GM19467 (cell line): ENCODE measurements at regions not wholly inside any gene's neighbourhood (a gene's known extent, or its start where the extent isn't known, plus 50 kb on each side); places are given as distances from the start of the nearest gene placed in this dataset.

ENCODE experiments used
- ATAC-seq: cut with Tn5 transposase; IDR thresholded peaks from one replicate; pipeline ENCODE4 v1.9.1; 2021; ENCODE audit warnings: mild to moderate bottlenecking, moderate library complexity; ENCODE audit not compliant: unreplicated experiment

DNA sequence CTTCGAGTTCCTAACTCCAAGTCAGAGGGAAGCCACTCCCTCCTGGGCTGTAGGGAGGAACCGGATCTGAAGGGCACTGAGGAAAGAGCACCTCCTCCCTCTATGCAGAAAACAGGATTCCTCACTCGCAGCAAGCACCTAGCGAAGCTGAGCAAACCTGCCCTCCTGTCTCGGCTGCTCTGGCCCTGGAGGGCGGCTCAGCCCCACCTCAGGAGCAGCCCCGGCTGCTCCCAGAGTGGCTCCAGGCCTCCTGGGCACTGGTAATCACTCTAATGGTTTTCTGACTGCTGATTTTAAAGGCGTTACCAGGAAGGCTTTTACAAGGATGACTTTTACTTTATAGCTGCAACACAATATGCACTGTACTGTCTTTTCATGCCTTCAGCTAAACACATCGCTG is 312.5 kb downstream of the TEX29 start:
- ATAC-seq: no peak

DNA sequence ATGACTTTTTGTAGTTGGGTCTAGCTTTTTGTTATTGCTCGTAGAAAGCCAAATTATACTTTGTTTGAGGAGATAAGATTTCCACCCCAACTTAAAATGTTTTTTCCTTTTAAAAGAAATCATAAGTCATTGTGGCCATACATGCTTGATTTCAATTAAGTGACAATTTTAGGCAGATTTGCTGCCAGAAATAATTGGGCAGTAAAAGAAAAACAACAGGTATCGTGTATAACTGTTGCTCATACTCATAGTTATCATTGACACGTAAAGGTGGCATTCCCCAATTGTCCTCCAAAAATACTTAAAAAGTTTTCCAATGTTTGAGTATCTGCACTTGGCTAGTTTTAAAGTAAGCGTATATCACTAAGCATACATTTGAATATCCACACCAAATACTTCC is 313.0 kb downstream of the TEX29 start:
- ATAC-seq: no peak

DNA sequence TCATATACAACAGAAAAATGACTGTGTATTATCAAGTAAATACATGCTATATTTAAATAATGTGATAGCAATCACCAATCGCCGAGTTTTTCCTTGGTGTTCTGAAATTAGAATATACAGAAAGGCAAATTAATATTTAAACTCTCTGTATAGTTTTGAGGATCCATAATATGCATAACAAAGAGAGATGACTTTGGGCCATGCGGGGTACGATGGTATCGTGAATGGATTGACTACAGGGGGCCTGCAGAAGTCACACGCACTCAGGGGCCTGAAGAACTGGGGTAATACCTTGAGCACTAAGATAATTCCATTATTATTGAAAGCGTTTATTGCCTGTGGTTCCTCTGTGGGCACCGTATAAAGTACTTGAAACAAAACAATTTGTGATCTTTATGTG is 314.0 kb downstream of the TEX29 start:
- ATAC-seq: no peak

DNA sequence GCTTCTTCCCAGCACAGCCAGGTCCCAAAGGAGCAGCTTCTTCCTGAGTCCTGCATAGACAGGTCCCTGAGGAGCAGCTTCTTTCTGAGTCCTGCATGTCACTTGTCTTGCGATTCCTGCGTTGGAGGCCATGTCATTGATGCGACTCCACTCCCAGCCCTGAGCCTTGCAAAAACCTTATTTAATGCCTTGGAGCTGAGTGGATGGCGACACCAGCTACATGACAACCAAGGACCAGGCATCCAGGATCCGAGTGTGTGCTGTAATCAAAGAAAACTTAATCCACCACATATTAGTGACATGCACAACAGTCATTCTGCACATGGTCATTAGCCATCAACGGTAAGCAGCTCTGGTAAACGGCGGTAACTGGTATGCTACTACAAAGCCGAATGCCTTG is 315.8 kb downstream of the TEX29 start:
- ATAC-seq: no peak

DNA sequence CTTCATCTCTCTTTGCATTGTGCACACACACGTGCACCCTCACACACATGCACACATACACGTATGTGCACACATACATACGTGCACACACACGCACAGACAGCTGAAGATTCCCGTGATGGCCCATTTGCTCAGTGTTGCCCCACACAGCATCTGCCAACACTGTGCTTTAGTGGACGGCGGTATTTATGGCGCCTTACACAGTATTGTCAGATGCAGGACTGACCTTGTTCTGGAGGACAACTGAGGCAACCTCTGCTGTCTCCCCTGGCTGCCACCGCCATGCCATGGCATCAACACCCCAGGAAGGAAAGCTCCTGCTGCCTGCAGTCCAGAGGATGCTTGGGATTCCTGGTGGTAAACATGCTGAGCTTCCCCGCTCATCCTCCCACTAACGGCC is 316.4 kb downstream of the TEX29 start:
- no peak for ATAC-seq

DNA sequence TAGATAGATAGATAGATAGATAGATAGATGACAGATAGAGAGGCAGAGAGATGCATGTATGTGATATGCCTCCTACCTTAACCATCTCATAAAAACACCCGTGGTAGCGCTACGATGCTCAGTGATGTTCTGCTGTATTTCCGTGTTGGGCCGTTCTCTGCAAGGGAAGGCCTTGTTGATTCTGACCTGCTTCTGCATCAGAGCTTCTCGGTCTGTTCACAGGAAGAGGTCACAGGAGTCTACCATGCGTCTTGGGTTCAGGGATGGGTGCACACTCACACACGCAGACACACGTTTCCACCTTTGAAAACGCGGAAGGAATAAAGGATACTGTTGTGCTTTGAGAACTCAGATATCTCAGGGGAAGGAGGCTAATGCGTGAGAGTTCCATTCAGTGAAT is 316.9 kb downstream of the TEX29 start:
- no peak for ATAC-seq

DNA sequence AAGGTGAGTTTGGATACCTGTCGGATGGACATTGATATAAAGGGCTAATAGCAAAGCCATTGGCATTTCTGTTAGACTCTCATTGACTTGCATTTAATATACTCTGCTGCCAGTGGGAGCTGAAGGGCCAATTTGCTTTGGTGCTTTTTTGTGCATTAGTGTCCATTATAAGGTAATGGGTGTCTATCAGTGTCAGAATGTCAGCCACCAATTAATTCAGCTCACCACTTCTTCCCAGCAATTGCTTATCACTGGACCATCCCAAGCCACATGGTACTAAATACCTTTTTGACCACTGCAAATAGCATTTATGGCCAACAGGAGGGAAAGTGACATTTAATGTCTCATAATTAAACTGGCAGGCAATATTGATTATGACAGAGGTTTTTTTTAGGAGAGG is 317.8 kb downstream of the TEX29 start:
- ATAC-seq: no peak

DNA sequence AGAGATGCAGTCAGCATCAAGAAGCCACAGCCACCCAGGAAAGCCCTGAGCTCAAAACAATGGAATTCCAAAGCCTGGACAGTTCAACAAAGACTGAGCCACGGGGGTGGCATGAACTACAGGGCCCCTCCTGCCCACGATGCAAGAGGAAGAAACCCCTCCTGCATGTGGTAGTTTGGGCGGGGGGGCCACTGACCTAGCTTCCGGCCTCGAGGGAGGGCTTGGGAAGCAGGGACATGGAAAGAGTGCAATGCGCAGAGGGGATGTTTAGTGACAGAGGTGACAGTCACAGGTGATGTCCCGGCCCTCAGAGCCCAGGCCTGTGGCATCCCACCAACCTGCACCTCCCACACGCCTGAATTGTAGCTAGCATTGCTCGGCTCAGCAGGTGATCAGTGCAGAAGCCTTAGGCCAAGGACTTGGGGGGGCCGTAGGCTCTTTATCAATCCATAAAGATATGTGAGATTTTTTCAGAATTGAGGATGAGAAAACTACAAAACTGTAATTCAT is 318.8 kb downstream of the TEX29 start:
- ATAC-seq: no peak

DNA sequence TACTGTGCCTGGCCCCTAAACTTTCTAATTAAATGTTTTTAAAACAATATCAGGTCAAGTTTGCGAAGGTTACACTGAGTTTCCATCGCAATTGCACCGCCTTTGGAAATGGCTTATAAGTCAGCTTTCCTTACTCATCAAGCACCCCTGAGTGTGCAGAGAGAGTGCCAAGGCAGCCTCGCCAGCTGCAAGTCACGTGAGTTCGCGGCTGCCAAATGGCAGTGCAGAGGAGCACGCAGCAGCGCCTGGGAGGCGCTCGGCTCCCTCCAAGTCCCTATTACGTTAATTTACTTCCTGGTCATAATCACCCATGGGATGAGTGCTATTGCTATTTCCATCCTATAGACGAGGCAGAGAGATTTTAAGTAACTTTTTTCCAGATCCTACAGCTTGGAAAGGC is 319.6 kb downstream of the TEX29 start:
- ATAC-seq: no peak

DNA sequence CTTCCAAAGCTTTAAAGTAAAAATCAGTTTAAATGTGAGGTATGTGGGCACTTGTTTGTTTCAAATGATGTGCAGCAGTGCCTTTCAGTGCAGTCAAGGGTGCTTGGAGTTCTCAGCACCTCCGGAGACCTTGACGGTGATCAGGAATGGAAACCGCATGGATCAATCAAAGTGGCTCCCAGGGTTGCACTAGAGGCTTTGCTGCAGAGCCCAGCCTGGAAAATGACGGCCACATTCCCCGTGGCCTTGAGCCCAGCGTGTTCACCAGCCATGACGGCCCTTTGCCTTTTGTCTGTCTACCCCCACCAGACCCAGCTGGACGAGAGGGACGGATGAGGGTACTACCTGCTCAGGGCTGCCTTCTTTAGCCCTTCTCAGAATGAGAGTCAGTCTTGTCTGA is 320.0 kb downstream of the TEX29 start:
- no peak for ATAC-seq

DNA sequence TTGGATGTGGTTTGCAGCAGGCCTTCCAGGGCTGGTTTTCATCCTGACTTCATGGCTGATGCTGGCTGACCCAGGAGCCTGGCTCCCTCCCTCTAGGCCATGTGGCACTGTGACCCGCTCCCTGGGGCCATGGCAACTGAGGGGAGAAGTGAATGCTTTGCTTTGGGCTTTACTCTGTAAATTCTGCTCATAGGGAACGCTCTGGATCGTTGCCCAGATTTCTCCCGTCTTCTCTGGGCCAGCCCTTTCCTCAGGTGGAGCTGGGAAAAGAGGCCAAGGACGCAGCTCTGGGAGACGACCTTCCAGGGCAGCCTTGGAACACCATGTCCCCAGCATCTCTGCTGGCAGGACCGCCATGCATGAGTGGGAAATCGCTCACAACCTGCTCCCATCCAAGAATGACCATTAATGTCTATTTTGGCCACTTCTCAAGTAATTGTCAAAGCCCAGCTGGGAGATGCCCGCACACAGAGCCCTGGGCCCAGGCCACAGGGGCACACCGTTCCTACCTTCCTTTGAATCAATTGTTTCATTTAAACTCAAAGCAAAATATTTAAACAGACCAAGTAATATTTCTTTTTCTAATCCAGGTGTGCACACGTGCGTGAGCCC is 321.8 kb downstream of the TEX29 start:
- no peak for ATAC-seq

DNA sequence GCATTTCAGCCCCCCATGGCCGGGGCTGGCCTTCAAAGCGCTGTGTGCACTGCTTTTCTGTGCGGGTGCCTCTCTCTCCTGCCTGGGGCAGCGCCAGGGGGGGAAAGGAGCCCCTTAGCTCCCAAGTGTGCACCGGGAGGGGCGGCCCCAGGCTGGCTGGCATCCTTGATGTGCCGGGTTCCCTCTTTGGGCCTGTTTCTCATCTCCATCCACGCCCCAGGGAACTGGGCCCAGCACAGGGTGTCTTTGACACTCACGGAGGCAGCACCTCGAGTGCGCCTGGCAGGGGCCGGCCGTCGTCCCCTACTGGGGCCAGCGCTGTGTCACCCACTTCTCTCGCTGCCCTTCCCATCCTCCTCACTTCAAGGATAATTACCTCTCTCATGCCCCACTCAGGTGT is 324.3 kb downstream of the TEX29 start:
- ATAC-seq: no peak

DNA sequence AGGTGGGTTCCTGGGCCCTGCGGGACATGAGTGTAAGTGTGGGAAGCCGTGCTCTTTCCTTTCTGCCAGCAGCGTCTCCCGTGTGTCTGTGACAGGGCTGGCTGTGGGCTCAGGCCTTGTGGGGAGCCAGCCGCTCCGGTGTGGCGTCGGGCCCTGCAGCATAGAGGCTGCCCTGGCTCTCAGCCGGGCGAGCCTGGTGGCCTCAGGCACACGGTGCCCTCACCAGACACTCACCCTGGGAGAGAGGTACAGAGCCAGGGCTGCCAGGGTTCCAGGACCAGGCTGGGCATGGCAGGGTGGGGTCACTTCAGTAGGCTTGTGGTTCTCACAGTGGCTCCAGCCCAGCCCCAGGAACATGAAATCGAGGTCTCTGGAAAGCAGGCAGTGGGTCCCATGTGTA is 324.8 kb downstream of the TEX29 start:
- ATAC-seq: no peak

DNA sequence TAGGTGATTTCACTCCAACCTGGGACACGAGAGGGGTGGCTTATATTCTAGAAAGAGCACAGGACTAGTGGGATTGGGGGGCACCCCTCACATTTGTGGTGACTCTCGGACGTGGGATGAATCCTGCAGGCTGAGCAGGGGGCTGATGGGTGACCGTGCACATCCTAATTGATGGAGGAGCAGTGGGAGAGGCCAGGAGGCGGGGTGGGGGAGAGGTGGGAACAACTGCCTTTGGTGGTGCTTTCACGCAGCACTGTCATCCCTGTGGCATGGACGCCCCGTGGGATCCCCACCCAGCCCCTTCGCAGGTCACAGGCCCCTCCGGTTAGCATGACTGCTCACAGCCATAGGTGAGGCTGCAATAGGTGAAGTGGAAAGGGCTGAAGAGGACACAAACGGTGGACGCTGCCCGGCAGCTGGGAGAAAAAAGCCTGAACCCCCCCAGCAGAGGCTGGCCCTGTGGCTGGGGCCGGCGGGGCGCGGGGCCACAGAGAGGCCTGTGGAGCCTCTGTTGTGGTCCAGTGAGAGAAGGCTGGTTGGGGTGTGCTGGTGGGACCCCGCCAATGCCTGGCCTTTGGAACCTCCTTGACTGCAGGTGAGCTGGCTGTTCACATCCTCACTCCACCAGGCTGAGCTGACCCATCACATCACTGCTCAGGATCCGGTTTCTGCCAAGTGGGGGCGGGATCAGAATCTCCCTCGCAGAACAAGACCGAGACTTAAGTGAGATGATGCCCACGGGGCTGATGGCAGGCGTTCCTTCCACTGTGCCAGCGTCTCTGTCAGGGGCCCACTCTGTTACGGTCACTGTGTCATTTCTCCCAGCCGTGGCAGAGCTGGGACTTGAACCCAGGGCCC is 325.4 kb downstream of the TEX29 start:
- ATAC-seq: no peak

DNA sequence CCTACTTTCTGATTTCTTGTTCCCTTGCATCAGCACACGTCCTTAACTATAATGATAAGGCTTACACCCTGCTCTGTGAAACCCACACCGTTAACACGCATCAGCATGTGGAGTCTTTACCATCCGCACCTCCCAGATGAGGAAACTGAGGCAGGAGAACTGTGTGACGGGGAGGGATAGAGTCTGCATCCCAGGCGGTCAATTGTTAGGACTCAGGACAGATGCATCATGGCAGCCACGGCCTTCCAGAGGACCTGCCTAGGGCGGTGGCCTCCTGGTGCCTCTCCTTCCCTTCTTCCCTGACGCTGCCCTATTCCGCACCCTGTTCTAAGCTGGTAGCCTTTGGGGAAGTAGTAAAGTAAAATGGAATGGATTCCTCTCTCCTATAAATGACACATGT is 326.0 kb downstream of the TEX29 start:
- ATAC-seq: no peak

DNA sequence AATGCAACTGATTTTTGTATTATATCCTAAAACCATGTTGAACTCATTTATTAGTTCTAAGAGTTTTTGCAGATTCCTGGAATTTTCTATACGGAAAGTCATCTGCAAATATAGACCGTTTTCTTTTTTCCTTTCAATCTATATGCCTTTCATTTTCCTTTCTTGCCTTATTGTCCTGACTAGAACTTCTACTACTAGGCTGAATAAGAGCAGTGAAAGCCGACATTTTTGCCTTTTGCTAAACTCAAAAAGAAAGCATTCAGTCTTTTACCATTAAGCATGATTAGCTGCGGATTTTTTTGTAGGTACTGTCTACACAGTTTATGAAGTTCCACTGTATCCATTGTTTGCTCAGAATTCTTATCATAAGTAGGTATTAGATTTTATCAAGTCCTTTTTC is 328.4 kb downstream of the TEX29 start:
- no peak for ATAC-seq

DNA sequence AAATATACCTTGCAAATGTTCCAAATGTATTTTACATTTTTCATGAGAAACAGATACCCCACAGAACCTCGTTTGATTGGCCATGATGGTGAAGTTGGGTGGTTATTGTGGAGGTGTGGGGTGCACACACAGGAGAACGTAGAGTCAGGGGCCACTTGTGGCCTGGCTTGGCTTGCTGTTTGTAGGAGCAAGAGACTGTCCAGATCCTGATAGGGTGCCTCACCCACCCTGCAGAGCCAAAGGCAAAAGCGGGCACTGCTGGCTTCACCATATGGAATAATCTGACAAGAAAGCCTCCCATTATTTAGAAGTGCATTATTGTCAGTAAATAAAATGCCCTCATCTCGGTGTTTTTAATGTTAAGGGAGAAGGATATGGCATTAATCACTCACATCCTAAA is 330.2 kb downstream of the TEX29 start:
- no peak for ATAC-seq

DNA sequence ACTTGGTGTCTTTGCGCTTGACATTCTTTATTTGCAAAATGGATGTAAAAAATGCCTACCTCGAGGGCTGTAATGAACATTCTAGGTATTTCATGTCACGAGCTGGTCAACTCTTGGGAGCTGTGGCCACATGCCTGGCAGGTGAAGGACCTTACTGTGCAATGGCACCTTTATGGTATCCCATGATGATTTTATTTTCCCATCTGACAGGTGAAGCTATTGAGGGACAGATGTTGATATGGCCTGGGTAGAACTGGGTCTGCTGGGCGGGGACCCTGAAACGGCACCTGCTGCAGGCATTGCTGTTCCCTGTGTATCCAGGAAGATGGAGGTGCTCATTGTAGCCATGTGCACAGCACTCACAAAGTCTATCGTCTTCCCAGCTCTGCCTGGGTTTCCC is 332.2 kb downstream of the TEX29 start:
- no peak for ATAC-seq

DNA sequence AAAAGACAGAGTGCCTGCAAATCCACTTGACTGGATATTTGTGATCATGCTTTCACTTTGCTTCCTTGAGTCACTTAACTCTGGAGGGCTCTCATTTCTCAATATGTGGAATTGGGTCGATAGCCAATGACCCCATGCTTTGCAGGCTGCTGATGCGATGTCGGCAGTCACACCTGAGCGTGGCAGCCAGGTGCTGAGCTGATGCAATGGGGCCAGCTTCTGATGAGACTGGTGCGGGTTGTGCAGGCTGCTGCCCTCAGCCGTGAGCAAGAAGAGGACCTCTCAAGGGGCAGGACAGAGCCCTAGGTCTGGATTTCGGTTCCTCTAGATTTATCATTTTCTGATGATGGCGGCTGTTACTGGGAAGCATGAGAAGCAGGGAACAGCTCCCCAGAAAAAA is 334.1 kb downstream of the TEX29 start:
- ATAC-seq: no peak

DNA sequence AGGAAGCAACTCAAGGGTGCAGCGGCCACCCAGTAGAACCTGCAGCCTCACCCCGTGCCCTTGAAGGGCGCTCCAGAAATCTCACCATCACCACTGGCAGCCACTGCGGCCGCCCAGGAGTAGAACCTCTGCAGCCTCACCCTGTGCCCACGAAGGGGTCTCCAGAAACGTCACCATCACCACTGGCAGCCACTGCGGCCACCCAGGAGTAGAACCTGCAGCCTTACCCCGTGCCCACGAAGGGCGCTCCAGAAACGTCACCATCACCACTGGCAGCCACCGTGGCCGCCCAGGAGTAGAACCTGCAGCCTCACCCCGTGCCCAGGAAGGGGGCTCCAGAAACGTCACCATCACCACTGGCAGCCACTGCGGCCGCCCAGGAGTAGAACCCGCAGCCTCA is 336.0 kb downstream of the TEX29 start:
- ATAC-seq: no peak

DNA sequence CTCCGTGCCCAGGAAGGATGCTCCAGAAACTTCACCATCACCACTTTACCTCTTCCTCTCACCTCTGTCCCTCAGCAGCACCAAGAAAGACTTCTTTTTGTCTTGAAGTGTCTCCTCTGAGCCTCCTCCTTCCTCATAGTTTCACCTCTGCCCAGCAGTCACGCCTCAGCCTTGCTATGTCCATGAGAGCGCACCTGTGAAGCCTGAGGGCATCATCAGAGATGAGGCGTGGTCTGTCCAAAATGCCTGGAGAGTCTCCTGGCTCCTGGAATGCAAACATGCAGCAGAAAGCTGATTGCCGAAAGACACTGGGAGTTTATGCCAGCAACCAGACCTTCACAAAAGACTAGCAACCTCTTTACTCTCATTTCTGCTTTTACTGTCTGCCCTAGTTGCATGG is 336.6 kb downstream of the TEX29 start:
- ATAC-seq: no peak
